Transverse colon (tissue), 4 donors: ENCODE measurements at regions not wholly inside any gene's neighbourhood (a gene's known extent, or its start where the extent isn't known, plus 50 kb on each side); places are given as distances from the start of the nearest gene placed in this dataset.
"Not testable (repeated sequence)": the region's sequence is repeated elsewhere in the genome, so short reads cannot be mapped to it uniquely, and the experiment has no call there.

Source experiments
- CTCF ChIP-seq, 5 experiments: fragments of 200-600 bp in 3 of 5; fragments of 450-650 bp in 2 of 5; sonication (generic) in 3 of 5; IDR thresholded peaks; 1 replicate in 2 of 5; 2 replicates in 3 of 5; pipeline ENCODE4 v1.5.1; 2016 to 2017; ENCODE audit warnings: antibody characterized with exemption in 5 of 5, inconsistent platforms in 3 of 5, mild to moderate bottlenecking in 2 of 5, moderate library complexity in 1 of 5
- POLR2A ChIP-seq: fragments of 450-650 bp; IDR thresholded peaks from one replicate; pipeline ENCODE4 v1.6.1; 2016; ENCODE audit warnings: antibody characterized with exemption, mild to moderate bottlenecking, moderate library complexity
- POLR2AphosphoS5 ChIP-seq, 3 donors: sonication (generic); formaldehyde crosslinking; IDR thresholded peaks; one replicate each; pipeline ENCODE4 v1.6.1; 2016; ENCODE audit warnings: antibody characterized with exemption in 3 of 3

GRCh38 chr5:106430733-106431132 is 1240.0 kb downstream of the EFNA5 start:
- TF ChIP-seq CTCF (IDR thresholded peaks at IDR 0.05); POLR2AphosphoS5 (IDR thresholded peaks at IDR 0.05); POLR2A: not testable (repeated sequence)
